ENCODE measurements at regions not wholly inside any gene's neighbourhood (a gene's known extent, or its start where the extent isn't known, plus 50 kb on each side); places are given as distances from the start of the nearest gene placed in this dataset.
"Not testable (repeated sequence)": the region's sequence is repeated elsewhere in the genome, so short reads cannot be mapped to it uniquely, and the experiment has no call there.

GRCh38 chr6:164827537-164827936, 481.9 kb downstream of the C6orf118 start:
- no peak for DNase-seq (ENCODE audit: low read depth in 3 of 3)

- DNase-seq (ENCODE audit: low read depth in 3 of 3), result no peak
Observed at GRCh38 chr6:164826831-164827468, 482.5 kb downstream of the C6orf118 start.

GRCh38 chr6:164825386-164825785, 484.0 kb downstream of the C6orf118 start:
- DNase-seq (ENCODE audit: low read depth in 3 of 3), result no peak

- DNase-seq (ENCODE audit: low read depth in 3 of 3), result no peak
Observed at GRCh38 chr6:164817662-164818061, 491.7 kb downstream of the C6orf118 start.

GRCh38 chr6:164812706-164813105, 496.7 kb downstream of the C6orf118 start:
- DNase-seq (ENCODE audit: low read depth in 3 of 3), result no peak

GRCh38 chr6:164807125-164807524, 502.3 kb downstream of the C6orf118 start:
- no peak for DNase-seq (ENCODE audit: low read depth in 3 of 3)

GRCh38 chr6:164795056-164795815, 514.2 kb downstream of the C6orf118 start:
- DNase-seq (ENCODE audit: low read depth in 3 of 3), result no peak

- DNase-seq (ENCODE audit: low read depth in 3 of 3), result no peak
Observed at GRCh38 chr6:164792666-164793065, 516.7 kb downstream of the C6orf118 start.

- DNase-seq (ENCODE audit: low read depth in 3 of 3), result no peak
Observed at GRCh38 chr6:164791498-164791897, 517.9 kb downstream of the C6orf118 start.

- no peak for DNase-seq (ENCODE audit: low read depth in 3 of 3)
Observed at GRCh38 chr6:164763788-164764187, 545.6 kb downstream of the C6orf118 start.

GRCh38 chr6:164757451-164757850, 552.0 kb downstream of the C6orf118 start:
- no peak for DNase-seq (ENCODE audit: low read depth in 3 of 3)

- no peak for DNase-seq (ENCODE audit: low read depth in 3 of 3)
Observed at GRCh38 chr6:164756723-164757122, 552.7 kb downstream of the C6orf118 start.

- no peak for DNase-seq (ENCODE audit: low read depth in 3 of 3)
Observed at GRCh38 chr6:164756142-164756541, 553.3 kb downstream of the C6orf118 start.

GRCh38 chr6:164753517-164753916, 555.9 kb downstream of the C6orf118 start:
- no peak for DNase-seq (ENCODE audit: low read depth in 3 of 3)

GRCh38 chr6:164751395-164751794, 558.0 kb downstream of the C6orf118 start:
- no peak for DNase-seq (ENCODE audit: low read depth in 3 of 3)

- no peak for DNase-seq (ENCODE audit: low read depth in 3 of 3)
Observed at GRCh38 chr6:164750128-164750527, 559.3 kb downstream of the C6orf118 start.

GRCh38 chr6:164749221-164750064, 560.0 kb downstream of the C6orf118 start:
- DNase-seq (ENCODE audit: low read depth in 3 of 3), result no peak

- no peak for DNase-seq (ENCODE audit: low read depth in 3 of 3)
Observed at GRCh38 chr6:164744301-164744700, 565.1 kb downstream of the C6orf118 start.

GRCh38 chr6:164741938-164742451, 567.4 kb downstream of the C6orf118 start:
- DNase-seq (ENCODE audit: low read depth in 3 of 3), result no peak

- not testable (repeated sequence) for DNase-seq (ENCODE audit: low read depth in 3 of 3)
Observed at GRCh38 chr6:164736090-164736489, 573.3 kb downstream of the C6orf118 start.

- DNase-seq (ENCODE audit: low read depth in 3 of 3), result no peak
Observed at GRCh38 chr6:164731539-164731938, 577.9 kb downstream of the C6orf118 start.

GRCh38 chr6:164721460-164721859, 587.9 kb downstream of the C6orf118 start:
- no peak for DNase-seq (ENCODE audit: low read depth in 3 of 3)
